HG03135 (cell line): ENCODE measurements at regions not wholly inside any gene's neighbourhood (a gene's known extent, or its start where the extent isn't known, plus 50 kb on each side); places are given as distances from the start of the nearest gene placed in this dataset.

Experiments
- ATAC-seq: cut with Tn5 transposase; IDR thresholded peaks from one replicate; pipeline ENCODE4 v1.9.1; 2021; ENCODE audit warnings: mild to moderate bottlenecking, moderate library complexity; ENCODE audit not compliant: unreplicated experiment

DNA sequence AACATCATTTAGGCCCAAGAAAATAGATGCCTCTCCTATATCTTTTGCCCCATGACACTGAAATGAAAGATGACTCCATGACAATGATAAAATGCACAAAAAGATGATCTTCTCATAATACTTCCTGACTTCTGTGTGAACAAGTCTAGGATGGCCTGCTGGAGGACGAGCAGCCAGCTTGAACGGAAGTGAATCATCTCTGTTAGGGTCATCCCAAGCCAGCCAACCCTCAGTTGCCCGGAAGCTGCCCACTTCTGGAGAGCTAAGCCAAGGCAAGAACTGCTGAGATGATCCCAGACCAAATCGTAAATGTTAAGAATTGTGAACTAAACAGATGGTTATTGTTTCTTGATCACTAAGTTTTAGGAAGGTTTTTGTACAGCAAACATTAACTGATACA lies 249.7 kb upstream of the HS3ST5 start:
- no peak for ATAC-seq

DNA sequence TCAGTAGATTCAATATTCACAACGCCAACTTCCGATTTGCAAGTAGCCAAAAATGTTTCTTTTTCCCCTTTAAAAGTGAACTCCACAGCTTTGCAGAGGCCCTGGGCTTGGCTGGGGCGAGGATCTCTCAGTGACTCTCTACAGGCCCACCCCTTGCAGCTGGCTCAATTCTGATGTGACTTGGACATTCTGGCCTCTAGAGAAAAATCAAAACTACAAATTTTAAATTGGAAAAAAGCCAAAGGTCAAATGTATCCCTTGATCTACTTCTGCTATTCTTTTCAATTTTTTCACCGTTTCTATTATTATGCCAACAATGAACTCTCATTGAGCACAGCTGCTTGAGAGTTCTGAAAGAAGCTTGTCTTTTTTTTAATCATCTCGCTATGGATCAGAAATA lies 245.9 kb upstream of the HS3ST5 start:
- no peak for ATAC-seq

DNA sequence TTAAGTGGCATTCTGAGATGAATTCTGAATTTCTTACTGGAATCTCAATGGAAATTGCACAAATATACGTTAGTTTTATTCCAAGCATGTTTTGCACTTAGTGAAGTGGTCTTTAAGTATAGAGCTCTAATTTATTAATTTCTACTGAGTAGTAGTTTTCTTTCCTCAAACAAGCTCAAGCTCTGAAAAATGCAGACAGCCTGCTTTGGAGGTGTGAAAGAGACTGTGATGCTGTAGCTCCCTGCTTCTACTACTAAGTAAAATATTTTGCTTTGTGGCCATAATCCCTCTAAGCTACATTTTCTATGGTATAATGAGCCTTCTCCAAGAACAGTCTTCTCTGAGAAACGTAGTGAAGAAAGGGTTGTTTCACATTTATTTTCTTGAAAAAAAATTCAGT lies 243.5 kb upstream of the HS3ST5 start:
- ATAC-seq = no peak

DNA sequence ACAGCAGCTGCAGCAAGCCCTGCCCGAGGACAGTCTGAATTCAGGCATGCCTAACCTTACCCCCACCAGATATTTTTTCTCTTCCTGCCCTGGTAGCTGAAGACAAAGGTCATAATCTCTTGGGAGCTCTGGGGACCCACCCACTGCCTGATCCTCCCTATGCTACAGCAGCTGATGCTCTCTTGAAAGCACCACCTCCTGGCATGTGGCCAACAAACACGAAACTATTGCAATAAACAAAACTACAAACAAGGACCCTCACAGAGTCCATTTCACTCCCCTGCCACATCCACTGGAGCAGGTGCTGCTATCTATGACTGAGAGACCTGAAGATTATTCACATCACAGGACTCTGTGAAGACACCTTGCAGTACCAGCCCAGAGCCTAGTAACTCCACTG lies 238.5 kb upstream of the HS3ST5 start:
- ATAC-seq = no peak

DNA sequence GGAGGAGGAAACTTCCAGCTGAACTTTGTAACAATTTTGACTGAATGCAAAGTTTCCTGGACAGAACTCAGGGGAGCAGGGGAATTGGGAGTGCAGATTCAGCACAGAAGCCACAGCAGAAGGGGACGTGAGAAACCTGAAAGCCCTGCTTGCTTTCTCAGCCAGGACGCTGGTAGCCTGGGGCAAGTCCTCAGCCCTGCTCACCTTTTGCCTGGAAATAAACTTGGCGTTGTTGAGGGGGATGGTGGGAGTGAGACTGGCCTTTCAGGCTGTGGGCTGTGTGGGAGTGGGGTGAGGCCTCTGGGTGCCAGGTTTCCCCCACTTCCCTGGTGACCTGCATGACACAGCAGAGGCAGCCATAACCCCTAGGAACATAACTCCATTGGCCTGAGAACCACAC lies 238.1 kb upstream of the HS3ST5 start:
- ATAC-seq = no peak

DNA sequence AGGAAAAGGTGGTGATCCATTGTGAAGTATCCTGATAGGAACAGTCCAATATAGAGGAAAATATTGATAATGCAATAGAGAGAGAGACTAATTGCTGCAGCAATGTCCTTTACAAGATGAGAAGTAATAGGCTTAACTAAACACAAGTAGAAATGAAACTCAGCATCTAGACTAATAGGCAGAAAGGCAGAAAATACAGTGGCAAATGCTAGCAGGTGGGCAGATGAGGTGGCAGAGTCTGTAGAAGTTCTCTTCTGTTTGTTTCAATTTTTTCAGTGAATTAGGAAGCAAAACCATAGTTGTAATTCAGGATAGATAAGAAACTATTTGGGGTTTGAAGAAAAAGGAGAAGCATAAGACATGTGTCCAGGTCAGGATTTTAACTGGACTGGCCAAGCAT lies 236.7 kb upstream of the HS3ST5 start:
- ATAC-seq = no peak

DNA sequence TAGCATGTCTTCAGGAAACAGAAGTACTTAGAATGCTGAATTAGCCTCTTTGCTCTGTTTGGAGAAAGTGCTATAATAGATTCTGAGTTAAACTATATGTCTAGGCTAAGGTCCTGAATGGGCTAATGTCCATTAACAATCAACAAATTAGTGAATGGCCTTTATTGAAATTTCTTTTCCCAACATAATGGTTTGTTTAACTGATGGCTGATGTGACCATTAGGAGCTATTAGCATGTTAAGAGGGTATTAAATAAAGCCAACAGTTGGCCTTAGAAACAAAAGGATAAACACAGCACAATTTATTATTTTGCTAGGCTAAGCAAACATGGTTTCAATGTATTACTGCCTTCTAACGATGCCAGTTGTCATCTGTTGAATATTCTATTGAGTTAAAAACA lies 234.3 kb upstream of the HS3ST5 start:
- ATAC-seq = no peak

DNA sequence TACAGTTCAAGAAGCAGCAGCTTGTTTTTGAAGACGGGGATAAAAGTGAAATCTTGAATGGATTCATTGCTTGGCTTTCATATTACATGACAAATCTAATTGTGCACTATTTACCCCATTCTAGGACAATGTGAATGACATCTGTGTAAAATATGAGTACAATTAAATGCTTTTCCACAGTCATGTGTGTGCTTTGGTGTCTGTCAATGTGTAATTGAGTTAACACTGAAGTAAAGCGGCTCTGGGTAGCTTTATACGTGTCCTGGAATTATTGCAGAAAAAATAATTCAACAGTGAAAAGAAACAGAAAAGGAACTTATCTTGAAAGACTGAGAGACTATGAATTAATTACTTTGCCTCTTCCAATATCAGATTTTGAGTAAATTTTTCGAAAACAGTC lies 233.5 kb upstream of the HS3ST5 start:
- ATAC-seq = no peak

DNA sequence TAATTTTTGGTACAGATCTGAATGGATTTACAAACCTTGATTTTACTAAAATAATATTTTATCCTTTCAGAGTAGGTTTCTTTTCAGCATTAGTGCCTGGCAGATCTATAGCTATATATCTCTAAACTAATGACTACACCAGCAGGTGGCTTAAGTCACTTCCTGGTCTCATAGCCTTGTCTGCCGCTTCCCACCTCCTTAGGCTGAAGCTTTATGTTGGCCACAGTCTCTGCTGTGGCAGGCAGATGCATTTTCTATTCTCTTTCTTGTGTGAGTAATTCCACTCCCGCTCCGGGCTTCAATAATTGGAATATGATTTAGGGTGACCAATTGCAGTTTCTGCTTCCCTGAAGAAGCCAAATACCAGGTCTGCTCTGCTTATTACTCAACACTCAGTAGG lies 226.8 kb upstream of the HS3ST5 start:
- no peak for ATAC-seq

DNA sequence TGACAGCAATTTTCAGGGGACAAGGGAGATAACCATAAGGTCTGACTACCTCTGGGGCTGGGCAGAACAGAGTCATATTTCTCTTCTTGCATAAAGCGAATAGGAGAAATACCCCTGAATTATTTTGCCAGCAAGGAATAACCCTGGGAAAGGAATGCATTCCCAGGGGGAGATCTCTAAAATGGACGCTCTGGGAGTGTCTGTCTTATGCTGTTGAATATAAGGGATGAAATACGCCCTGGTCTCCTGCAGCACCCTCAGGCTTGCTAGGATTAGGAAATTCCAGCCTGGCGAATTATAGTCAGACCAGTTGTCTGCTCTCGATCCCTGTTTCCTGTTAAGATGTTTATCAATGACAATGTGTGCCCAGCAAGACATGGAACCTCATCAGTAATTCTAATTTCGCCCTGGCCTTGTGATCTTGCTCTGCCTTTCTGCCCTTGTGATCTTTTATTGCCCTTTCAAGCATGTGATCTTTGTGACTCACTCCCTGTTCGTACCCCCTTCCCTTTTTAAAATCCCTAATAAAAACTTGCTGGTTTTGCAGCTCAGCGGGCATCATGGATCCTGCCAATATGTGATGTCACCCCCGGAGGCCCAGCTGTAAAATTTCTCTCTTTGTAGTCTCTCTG lies 221.6 kb upstream of the HS3ST5 start:
- no peak for ATAC-seq

DNA sequence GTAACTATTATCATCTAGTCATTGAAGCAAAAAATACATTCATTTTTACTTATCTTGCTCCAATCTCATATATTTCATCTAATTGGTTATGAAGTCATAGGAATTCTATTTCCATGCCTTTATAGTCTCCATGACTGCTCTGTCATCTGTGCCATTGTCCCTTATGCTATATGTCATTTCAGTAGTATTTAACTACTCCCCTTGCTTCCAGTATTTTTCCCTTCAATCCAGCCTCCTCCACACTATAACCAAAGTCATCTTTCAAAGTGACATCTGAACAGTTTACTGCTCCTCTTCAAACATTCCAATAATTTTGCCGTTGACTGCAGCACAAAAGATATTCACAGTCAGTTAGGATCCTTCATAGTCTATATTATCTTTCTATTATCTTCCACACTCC lies 216.6 kb upstream of the HS3ST5 start:
- no peak for ATAC-seq

DNA sequence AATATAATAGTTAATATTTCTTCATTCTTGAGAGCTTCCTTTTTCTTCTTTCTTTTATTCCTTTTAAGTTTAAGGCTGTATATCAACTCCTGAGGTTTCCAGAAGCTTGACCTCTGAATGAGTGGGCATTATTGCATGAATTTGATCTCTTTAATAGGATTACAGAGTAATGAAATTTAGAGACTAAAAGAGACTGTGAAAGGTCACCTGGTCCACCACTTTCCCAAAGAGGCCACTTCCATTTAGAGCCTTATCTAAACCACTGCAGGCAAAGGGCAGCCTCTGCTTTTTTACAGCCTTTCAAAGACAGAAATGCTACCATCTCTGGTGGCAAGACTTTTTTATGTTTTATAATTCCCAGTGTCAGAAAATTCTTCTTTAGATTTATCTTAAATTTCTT lies 215.3 kb upstream of the HS3ST5 start:
- no peak for ATAC-seq

DNA sequence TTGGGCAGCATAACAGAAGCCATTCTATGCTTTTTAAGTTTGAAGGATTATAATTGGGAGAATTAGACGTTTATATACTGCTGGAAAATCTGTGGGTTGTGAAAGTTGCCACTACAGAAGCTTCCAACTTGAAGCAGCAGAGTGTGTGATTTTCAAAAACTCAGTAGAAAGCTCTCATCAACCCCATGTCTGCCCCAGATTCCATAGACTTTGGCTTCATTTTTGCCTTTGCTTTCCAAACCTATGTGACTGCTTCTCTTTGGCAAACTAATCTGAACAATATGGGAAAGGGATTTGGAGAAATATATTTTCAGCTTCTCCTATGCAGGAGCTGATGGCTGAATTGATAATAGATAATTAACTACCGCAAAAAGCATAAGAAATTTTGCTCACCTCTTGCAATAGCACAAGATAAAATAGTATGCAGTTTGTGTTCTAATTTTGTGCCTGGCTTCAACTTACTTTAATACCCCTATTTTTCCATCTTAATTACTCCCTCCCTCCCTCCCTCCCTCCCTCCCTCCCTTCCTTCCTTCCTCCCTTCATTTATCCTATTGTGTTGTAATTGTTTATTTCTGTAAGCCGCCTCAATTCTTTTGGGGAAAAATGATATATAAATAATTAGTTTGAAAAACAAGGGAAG lies 214.1 kb upstream of the HS3ST5 start:
- ATAC-seq = no peak

DNA sequence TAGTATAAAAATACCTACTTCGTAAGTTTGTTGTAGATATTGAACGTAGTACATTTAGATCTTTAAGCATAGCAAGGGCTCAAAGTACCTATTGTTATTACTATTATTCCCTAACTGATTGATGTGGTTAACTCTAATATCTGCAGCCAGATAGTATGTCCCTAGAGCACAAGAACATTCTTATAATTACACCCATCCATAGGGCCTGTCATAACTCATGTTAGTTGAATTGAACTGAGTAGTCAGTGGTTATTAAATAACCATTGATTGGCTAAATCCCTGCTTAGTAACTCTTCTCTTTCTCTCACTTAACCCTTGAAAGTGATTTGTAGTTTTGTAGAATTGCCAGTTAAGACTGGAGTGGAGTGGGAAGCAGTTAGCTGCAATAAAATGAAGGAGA lies 207.5 kb upstream of the HS3ST5 start:
- no peak for ATAC-seq

DNA sequence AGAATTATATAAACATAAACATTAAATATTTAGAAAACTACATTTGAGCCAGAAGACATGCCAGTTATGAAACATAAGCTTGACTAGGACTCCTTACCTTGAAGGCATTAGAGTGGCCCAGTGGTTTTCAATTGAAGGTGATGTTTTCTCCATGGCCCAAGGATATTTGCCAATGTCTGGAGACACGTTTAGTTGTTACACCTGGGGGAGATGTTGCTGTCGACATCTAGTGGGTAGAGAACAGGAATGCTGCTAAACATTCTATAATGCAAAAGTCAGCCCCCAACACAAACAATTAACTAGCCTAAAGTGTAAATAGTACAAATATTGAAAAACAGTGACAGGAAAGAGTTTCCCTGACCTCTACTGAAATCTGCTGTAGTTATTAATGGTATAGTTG lies 200.9 kb upstream of the HS3ST5 start:
- no peak for ATAC-seq

DNA sequence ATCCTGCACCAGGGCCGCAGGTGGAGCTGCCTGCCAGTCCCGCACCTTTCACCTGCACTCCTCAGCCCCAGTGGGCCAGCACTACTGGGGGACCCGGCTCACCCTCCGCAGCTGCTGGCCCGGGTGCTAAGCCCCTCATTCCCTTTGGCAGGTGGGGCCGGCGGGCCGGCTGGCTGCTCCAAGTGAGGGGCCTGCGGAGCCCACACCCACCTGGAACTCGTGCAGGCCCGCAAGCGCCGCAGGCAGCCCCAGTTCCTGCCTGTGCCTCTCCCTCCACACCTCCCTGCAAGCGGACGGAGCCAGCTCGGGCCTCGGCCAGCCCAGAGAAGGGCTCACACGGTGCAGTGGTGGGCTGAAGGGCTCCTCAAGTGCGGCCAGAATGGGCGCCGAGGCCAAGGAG lies 199.0 kb upstream of the HS3ST5 start:
- ATAC-seq = no peak

DNA sequence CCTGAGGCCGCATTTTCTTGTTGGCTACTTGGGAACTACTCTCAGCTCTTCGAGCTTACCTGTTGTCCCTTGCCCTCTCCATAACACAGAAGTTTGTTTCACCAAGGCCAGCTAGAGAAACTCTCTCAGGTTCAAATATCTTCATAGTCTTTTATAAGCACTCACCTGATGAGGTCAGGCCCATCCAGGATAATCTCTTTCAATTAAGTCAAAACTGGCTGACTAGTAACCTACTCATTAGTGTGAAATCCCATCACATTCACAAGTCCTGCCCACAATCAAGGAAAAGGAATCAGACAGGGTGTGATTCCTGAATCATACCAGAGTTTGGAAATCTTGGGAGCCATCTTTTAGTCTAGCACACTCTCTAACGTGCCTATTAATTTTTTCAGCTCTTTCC lies 195.2 kb upstream of the HS3ST5 start:
- ATAC-seq = no peak

DNA sequence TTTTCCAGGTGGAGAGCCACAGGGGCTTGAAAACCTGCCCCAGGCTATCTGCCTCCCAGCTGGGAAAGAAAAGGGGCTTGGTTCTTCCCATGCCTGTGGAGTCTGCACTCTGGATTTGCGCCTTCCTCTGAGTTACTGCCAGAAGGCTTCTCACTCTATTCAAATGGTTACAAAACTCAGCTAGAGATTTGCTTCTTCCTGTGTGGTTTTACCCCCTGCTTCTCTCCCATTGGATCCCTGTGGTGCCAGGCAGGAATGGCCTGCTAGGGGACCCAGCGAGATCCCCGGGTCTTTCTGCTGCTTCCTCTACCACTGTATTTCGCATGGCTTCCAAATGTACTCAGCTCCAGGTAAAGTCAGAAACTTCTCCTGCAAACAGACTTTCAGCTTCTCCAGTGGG lies 192.0 kb upstream of the HS3ST5 start:
- no peak for ATAC-seq

DNA sequence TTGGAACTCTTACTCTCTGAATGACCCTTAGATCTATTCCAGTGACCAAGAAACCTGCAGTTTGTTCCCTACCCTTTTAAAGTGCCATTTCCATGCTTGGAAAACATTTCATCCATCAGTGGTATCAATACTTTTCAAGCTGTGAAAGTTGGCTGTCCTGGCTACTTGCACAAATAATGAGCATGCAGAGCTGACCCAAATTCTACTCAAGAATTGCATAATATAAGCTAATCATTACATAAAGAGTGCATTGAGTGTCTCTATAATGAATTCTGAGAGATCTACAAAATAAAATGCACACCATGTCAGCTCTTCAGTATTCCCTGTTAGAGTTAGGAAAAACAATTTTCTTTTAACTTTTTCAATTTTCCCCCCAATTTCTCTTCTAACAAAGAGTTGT lies 181.3 kb upstream of the HS3ST5 start:
- no peak for ATAC-seq

DNA sequence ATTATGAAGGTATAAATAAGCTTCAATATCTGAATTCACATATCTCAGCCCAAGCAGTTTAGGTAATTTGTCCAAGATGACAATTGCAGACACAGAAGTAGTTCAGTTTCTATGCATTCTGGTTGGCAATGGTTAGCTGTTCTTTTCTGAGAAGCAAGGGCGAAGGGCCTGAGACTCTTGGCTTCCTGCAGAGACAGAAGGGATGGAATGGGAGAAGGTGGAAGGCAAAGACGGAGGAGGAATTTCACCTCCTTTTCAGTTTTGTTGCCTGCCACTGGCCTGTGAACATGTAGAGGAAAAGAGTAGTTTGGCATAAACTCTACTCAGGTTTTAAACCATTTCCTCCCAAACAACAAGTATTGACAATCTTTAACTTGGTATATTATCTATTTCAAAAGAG lies 180.7 kb upstream of the HS3ST5 start:
- ATAC-seq = no peak

DNA sequence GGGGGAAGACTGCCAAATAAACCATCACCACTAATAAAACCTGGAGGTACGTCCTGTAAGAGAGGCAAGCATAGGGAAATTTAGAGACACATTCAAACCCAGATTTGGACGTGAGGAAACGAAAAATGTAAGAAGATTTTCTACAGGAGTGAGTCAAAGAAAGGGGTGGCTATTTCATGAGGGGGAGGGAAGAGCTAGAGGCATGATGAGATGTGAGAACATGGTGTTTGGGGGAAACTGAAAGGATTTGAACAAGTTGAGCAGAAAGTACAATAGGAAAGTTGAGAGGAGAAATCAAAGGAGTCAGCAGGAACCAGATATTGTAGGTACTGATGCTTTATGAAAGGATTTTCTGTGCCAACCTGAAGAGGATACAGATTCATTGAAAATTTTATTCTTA lies 179.1 kb upstream of the HS3ST5 start:
- ATAC-seq = no peak

DNA sequence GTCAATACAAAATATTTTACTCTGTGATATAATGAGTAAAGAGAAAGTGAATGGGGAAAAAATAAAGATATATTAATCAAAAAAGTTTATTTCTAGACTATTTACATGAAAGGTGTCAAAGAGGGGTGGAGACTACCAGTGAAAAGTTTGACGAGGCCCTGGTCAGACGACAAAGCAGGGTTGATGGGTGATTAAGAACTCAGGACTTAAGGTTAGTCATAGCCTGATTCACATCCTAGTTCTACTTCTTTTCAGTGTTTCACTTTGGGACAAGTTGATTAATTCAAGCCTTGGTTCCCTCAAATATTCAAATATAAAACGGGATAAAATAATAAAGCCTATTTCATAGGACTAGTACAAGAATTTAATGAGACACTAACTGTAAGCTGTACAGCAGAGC lies 178.2 kb upstream of the HS3ST5 start:
- ATAC-seq = no peak

DNA sequence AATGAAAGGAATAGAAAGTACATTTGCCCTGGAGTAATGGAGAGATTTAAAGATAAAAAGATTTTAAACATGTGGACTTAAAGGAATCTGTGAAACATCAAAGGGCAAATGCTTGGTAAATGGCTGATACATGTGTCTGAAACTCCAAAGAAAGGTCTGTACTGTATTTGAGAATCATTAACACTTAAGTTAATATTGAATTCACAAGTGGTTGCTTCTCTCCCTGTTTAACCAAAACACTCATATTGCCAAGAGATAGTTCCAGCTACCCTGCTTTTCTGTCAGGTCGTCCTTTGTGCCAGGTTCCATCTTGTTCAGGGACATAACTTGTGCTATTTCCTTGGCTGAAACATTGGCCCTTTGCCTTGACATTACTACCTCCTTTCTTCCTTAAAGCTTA lies 171.3 kb upstream of the HS3ST5 start:
- no peak for ATAC-seq
